ENCODE measurements at regions not wholly inside any gene's neighbourhood (a gene's known extent, or its start where the extent isn't known, plus 50 kb on each side); places are given as distances from the start of the nearest gene placed in this dataset.

GRCh38 chr18:43526426-43527145, 249.3 kb upstream of the SYT4 start:
- H3K4me3 ChIP-seq (ENCODE audit: low read depth, low read length) = no peak overlapping the region
- H3K27me3 ChIP-seq (ENCODE audit: control insufficient read depth, insufficient read depth, low read length) = no peaks in the 10 kb centered on the region
- DNase-seq (ENCODE audit: low read depth) = no peak
- TF ChIP-seq CTCF (IDR thresholded peaks at IDR 0.05; ENCODE audit: insufficient read depth, low read length, poor library complexity, severe bottlenecking) = no peak
- H3K36me3 ChIP-seq (ENCODE audit: control insufficient read depth, insufficient read depth, low read length) = no peaks in the 10 kb centered on the region

GRCh38 chr18:43531438-43531837, 254.1 kb upstream of the SYT4 start:
- no peaks in the 10 kb centered on the region for H3K27me3 ChIP-seq (ENCODE audit: control insufficient read depth, insufficient read depth, low read length)
- no peak for DNase-seq (ENCODE audit: low read depth)
- no peak overlapping the region for H3K4me3 ChIP-seq (ENCODE audit: low read depth, low read length)
- TF ChIP-seq CTCF (IDR thresholded peaks at IDR 0.05; ENCODE audit: insufficient read depth, low read length, poor library complexity, severe bottlenecking) = no peak
- no peaks in the 10 kb centered on the region for H3K36me3 ChIP-seq (ENCODE audit: control insufficient read depth, insufficient read depth, low read length)

- no peak for TF ChIP-seq CTCF (IDR thresholded peaks at IDR 0.05; ENCODE audit: insufficient read depth, low read length, poor library complexity, severe bottlenecking)
- DNase-seq (ENCODE audit: low read depth) = no peak
- no peaks in the 10 kb centered on the region for H3K27me3 ChIP-seq (ENCODE audit: control insufficient read depth, insufficient read depth, low read length)
- no peaks in the 10 kb centered on the region for H3K36me3 ChIP-seq (ENCODE audit: control insufficient read depth, insufficient read depth, low read length)
- H3K4me3 ChIP-seq (ENCODE audit: low read depth, low read length) = no peak overlapping the region
These were observed 256.1 kb upstream of the SYT4 start for GRCh38 chr18:43533371-43533770.

- TF ChIP-seq CTCF (IDR thresholded peaks at IDR 0.05; ENCODE audit: insufficient read depth, low read length, poor library complexity, severe bottlenecking) = no peak
- DNase-seq (ENCODE audit: low read depth) = peak; percentile 9
- H3K27me3 ChIP-seq (ENCODE audit: control insufficient read depth, insufficient read depth, low read length) = no peaks in the 10 kb centered on the region
- no peak overlapping the region for H3K4me3 ChIP-seq (ENCODE audit: low read depth, low read length)
- no peaks in the 10 kb centered on the region for H3K36me3 ChIP-seq (ENCODE audit: control insufficient read depth, insufficient read depth, low read length)
These were observed 257.2 kb upstream of the SYT4 start for GRCh38 chr18:43534511-43534910.

- TF ChIP-seq CTCF (IDR thresholded peaks at IDR 0.05; ENCODE audit: insufficient read depth, low read length, poor library complexity, severe bottlenecking) = no peak
- Histone ChIP-seq H3K27me3 (ENCODE audit: control insufficient read depth, insufficient read depth, low read length) (no peaks in the 10 kb centered on the region), H3K4me3 (ENCODE audit: low read depth, low read length) (no peak overlapping the region), H3K36me3 (ENCODE audit: control insufficient read depth, insufficient read depth, low read length) (no peaks in the 10 kb centered on the region)
- no peak for DNase-seq (ENCODE audit: low read depth)
These were observed 262.6 kb upstream of the SYT4 start for GRCh38 chr18:43539862-43540261.

GRCh38 chr18:43542016-43542415, 264.7 kb upstream of the SYT4 start:
- Histone ChIP-seq H3K4me3 (ENCODE audit: low read depth, low read length) (no peak overlapping the region), H3K36me3 (ENCODE audit: control insufficient read depth, insufficient read depth, low read length) (no peaks in the 10 kb centered on the region), H3K27me3 (ENCODE audit: control insufficient read depth, insufficient read depth, low read length) (no peaks in the 10 kb centered on the region)
- no peak for TF ChIP-seq CTCF (IDR thresholded peaks at IDR 0.05; ENCODE audit: insufficient read depth, low read length, poor library complexity, severe bottlenecking)
- no peak for DNase-seq (ENCODE audit: low read depth)

Data from kidney epithelial cell (primary cell).